ENCODE measurements at regions not wholly inside any gene's neighbourhood (a gene's known extent, or its start where the extent isn't known, plus 50 kb on each side); places are given as distances from the start of the nearest gene placed in this dataset.

GRCh38 chr17:73754886-73755400 lies 110.7 kb upstream of the SDK2 start:
- no peak for DNase-seq (ENCODE audit: low spot score)

- DNase-seq (ENCODE audit: low spot score), result no peak
These were observed 113.2 kb upstream of the SDK2 start for GRCh38 chr17:73757420-73757819.

- DNase-seq (ENCODE audit: low spot score), result no peak
These were observed 114.0 kb upstream of the SDK2 start for GRCh38 chr17:73758245-73758644.

DNA sequence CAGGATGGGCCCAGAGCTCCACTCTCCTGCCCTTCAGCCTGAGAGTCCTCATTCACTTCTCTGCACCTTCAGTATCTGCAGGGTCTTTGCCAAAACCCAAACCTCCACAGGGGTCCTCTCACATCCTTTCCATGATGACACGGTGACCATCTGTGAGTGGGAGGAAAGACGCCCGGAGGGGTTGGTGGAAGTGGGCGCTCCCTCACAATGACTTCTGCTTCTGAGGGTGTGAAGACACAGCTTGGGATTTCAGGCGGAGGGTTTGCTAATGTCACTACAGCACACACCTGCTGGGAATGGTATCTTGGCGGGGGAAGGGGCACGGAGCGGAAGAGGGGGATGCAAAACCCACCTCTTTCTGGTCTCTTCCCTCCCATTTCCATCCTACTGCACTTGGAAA lies 115.1 kb upstream of the SDK2 start:
- no peak for DNase-seq (ENCODE audit: low spot score)

DNA sequence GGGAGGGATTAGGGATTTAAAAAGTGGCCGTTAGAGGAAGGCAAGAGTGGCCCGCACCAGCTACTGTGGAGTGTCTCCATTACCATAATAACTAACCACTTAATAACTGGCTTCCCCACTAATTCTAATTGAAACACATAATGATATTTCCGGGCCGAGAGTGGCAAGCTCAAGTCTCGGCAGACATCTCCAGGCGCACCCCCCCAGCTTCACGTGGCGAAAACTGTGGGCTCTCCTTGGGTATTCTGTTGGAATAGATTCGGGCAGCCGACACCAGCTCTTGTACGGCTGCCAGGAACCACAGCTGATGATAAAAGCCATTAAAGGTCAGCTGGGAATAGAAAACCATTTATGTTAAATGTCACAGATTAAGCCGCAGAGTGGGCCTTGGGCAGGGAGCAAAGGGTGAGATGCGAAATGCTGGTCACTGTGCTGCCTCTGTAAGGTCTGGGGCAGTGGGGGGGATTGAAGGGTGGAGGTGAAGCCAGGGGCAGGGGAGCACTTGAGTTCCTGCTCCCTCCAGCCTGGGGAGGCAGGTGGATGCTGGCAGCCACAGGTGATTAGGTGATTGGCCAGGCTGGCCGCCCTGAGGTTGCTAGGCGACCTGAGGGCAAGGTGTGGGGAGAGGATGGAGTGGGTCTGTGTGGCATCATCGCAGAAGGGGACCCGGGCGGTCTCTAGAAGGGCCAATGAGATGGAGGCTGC lies 115.6 kb upstream of the SDK2 start:
- DNase-seq (ENCODE audit: low spot score), result no peak

GRCh38 chr17:73760439-73760758 lies 116.2 kb upstream of the SDK2 start:
- no peak for DNase-seq (ENCODE audit: low spot score)

DNA sequence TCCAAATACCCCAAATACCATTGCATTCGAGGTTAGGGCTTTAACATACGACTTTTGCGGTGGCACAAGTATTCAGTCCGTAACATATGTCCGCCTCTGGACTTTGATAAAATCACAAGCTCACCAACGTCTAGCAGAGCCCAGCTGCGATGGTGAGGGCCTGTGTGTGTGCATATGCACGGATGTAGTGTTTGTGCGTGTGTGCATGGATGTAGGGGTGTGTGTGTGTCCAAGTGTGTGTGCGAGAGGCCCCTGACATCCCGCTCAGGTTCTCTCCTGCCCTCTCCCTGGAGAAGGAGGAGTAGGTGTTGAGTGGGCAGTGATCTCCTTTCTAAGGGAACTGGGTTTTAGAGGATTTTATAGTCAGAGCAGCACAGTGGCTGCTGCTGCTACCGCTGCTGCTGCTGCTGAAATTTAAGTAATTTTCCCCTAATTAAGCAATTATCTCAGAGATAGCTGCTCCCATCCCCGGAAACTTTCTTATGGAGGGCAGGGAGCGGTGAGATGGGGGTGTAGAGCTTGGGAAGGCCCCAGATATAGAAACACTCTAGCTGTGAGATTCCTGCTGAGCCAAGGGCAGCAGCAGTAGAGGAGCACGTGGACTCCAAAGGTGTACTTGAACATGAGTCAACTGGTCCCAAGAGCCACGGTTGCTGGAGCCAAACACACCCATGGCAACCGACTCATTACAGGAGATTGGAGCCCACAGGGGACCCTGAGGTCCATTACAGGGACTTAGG lies 121.7 kb upstream of the SDK2 start:
- no peak for DNase-seq (ENCODE audit: low spot score)

GRCh38 chr17:73767696-73768095 lies 123.5 kb upstream of the SDK2 start:
- DNase-seq (ENCODE audit: low spot score), result no peak

DNA sequence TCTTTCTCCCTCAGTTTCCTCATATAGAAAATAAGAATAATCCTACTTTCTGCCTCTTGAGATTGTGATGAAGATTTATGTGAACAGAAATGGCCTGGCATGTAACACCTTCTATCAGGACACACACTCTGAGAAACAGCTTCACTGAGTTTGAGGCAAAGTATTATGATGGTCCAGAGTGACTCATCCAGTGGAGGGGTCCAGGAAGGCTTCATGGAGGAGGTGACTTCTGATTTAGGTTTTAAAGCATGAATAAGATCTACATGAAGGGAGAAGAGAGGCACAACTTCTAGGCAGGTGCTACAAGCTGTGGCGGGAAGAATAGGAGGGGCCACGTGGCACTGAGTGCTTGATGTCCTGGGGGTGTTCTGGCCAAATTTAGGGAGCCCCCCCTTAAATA lies 124.4 kb upstream of the SDK2 start:
- no peak for DNase-seq (ENCODE audit: low spot score)

DNA sequence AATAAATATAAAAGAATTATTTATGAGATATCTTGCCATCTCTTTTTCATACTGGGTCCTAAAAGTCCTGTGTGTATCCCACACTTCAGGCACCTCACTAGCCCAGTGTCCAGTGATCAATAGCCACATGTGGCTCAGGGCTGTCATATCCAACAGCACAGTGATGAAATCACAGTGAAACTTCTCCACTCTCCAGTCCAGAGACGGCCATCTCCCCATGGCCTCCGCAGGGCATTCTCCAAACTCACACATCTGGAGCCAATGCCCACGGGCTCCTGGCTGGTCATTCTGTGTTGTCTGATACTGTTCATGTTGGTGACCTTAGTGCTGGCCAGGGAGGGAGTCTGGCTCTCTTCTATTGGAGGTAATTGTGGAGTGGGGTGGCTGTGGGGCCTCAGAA lies 125.2 kb upstream of the SDK2 start:
- DNase-seq (ENCODE audit: low spot score), result no peak

- DNase-seq (ENCODE audit: low spot score), result no peak
These were observed 126.0 kb upstream of the SDK2 start for GRCh38 chr17:73770115-73770848.

DNA sequence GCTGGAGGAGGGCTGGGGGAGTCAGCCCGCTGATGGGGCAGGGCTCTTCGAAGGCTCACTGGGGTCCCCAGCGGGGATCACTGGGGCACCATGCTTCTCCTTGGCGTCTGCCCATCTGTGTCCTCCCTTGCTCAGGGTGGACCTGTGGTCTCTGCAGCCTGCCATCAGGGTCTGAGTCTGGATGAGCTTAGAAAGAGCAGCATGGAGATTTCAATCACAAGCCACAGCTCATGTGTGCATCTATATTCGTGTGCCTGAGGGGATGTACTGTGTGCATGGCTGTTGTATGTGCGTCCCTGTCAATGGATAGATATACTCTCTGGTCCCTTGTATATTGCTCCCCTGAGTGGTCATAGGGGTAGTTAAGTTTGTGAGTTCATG lies 126.6 kb upstream of the SDK2 start:
- no peak for DNase-seq (ENCODE audit: low spot score)

DNA sequence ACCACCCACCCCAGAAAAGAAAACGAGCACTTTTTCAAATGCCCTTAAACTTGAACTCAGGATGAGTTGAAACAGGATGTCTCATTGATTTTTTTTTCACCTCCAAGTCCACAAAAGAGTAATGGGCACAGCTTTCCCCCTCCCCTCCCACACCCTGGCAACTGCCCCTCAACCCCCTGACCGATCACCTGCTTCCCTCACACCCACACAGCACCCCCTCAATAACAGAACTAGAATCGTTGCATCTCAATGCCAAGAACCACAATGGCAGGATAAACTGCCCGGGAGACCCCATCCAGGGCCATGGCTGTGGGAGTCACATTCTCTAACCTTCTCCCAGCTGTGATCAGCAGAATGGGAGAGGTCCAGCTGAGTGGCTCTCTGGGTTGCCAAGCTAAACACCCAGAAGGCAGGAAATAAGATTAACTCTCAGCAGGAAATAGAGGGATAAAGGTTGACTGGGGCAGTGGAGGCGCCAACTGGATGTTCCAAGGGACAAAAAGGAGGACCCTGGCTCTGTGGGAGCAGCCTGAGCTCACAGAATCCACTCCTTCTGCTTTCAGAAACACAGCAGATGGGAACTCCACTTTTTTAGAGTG lies 128.0 kb upstream of the SDK2 start:
- DNase-seq (ENCODE audit: low spot score), result no peak

DNA sequence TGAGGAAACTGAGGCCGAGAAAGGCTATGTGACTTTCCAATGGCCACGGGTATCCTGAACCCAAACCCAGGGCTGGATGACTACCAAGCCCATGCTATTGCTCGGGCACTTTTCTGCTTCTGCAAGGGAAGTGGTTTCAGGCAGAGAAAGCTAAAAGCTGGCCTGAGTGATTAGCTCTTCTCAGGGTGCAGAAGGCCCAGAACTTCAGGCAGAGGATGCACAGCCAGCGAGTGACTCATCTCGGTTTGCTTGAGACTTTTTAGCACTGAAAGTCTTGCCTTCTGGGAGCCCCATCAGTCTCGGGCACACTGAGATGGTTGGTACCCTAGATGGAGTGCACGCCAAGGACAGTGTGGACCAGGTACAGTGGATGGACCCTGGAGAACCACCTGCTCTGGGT lies 129.5 kb upstream of the SDK2 start:
- DNase-seq (ENCODE audit: low spot score), result no peak

- DNase-seq (ENCODE audit: low spot score), result no peak
These were observed 130.6 kb upstream of the SDK2 start for GRCh38 chr17:73774852-73775251.

DNA sequence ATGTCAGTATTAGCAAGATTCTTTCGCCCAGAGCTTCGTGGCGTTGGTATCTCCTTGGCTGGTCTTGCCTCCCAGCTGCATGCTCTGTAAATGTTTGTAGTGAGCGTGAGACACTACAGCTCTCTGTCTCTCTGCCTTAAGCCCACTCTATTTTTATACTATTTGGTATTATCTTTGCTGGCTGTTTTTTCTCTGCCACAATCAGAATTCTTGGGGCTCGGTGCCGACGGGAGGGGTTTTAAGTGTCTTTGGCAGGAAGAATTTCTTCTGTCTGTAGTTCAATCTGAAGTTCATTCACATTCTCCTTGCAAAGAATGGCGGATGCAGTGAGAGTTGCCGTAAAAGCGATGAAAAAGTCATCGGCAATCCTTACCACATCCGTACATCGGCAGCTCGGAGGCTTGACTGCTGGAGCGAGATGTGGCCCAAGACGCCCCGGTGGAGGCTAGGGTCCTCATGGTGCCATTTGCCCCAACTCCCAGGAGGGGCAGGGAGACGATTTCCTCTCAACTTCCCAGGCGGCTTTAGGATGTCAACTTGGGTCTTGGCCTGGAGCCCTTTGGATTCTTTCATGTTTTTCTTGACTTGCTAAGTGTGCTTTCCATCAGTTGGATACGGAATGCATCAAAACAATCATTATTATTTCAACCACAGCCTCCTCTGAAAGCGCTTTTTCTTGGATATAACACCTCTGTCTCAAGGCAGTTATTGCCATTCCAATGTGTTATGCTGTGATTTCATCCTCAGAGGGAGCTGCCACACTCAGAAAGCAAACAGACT lies 132.3 kb upstream of the SDK2 start:
- DNase-seq (ENCODE audit: low spot score), result no peak

DNA sequence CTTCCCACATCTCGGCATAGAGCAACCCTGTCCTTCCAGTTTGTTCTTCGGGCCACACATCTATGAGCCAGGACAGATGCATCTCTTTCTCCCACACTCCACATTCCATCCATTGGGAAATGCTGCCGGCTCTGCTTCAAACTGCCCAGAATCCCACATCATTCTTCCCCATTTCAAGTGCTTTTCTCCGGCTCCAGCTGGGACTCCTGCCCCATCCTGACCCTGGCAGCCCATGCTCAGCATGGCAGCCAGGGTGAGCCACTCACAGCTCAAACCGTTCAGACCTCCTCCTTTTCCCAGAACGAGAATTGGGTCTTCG lies 132.8 kb upstream of the SDK2 start:
- no peak for DNase-seq (ENCODE audit: low spot score)

- DNase-seq (ENCODE audit: low spot score), result no peak
These were observed 138.0 kb upstream of the SDK2 start for GRCh38 chr17:73782231-73782630.

GRCh38 chr17:73782641-73783381 lies 138.6 kb upstream of the SDK2 start:
- DNase-seq (ENCODE audit: low spot score), result no peak

GRCh38 chr17:73783382-73783766 lies 139.1 kb upstream of the SDK2 start:
- no peak for DNase-seq (ENCODE audit: low spot score)

GRCh38 chr17:73783945-73784603 lies 139.8 kb upstream of the SDK2 start:
- DNase-seq (ENCODE audit: low spot score), result no peak
